ENCODE measurements at regions not wholly inside any gene's neighbourhood (a gene's known extent, or its start where the extent isn't known, plus 50 kb on each side); places are given as distances from the start of the nearest gene placed in this dataset.

- TF ChIP-seq CTCF (IDR thresholded peaks at IDR 0.05) (no peak), EP300 (IDR thresholded peaks at IDR 0.05) (no peak), POLR2A (IDR thresholded peaks at IDR 0.05; ENCODE audit: low read depth) (no peak)
Observed at GRCh38 chr17:13879961-13880466, 189.3 kb upstream of the COX10 start.

Data from esophagus muscularis mucosa (tissue), 4 donors.